ENCODE measurements at regions not wholly inside any gene's neighbourhood (a gene's known extent, or its start where the extent isn't known, plus 50 kb on each side); places are given as distances from the start of the nearest gene placed in this dataset.

- TF ChIP-seq CTCF (IDR thresholded peaks at IDR 0.05) = no peak
- Histone ChIP-seq H2AFZ (no peak overlapping the region), H3K9ac (no peak overlapping the region), H3K4me1 (no peaks in the 10 kb centered on the region), H3K79me2 (no peaks in the 10 kb centered on the region), H3K4me2 (ENCODE audit: low read length) (no peak overlapping the region), H3K4me3 (ENCODE audit: low read depth, low read length) (no peak overlapping the region), H3K9me3 (ENCODE audit: control insufficient read depth, low read length) (no peaks in the 10 kb centered on the region), H3K36me3 (ENCODE audit: control insufficient read depth, insufficient read depth, low read length) (no peaks in the 10 kb centered on the region), H3K27me3 (ENCODE audit: control insufficient read depth, insufficient read depth, low read length) (no peaks in the 10 kb centered on the region), H3K27ac (no peak overlapping the region)
These were observed 340.7 kb upstream of the CBLB start for GRCh38 chr3:106209482-106209881.

GRCh38 chr3:106210923-106211322, 342.1 kb upstream of the CBLB start:
- Histone ChIP-seq H3K27ac (no peak overlapping the region), H3K79me2 (no peaks in the 10 kb centered on the region), H2AFZ (no peak overlapping the region), H3K9me3 (ENCODE audit: control insufficient read depth, low read length) (no peaks in the 10 kb centered on the region), H3K4me3 (ENCODE audit: low read depth, low read length) (no peak overlapping the region), H3K9ac (no peak overlapping the region), H3K4me1 (no peaks in the 10 kb centered on the region), H3K4me2 (ENCODE audit: low read length) (no peak overlapping the region), H3K36me3 (ENCODE audit: control insufficient read depth, insufficient read depth, low read length) (no peaks in the 10 kb centered on the region), H3K27me3 (ENCODE audit: control insufficient read depth, insufficient read depth, low read length) (no peaks in the 10 kb centered on the region)
- TF ChIP-seq CTCF (IDR thresholded peaks at IDR 0.05) = no peak

- H2AFZ ChIP-seq = no peak overlapping the region
- no peaks in the 10 kb centered on the region for H3K4me1 ChIP-seq
- no peak for TF ChIP-seq CTCF (IDR thresholded peaks at IDR 0.05)
- H3K4me3 ChIP-seq (ENCODE audit: low read depth, low read length) = no peak overlapping the region
- H3K36me3 ChIP-seq (ENCODE audit: control insufficient read depth, insufficient read depth, low read length) = no peaks in the 10 kb centered on the region
- H3K27ac ChIP-seq = no peak overlapping the region
- no peaks in the 10 kb centered on the region for H3K27me3 ChIP-seq (ENCODE audit: control insufficient read depth, insufficient read depth, low read length)
- H3K9ac ChIP-seq = no peak overlapping the region
- H3K79me2 ChIP-seq = no peaks in the 10 kb centered on the region
- H3K4me2 ChIP-seq (ENCODE audit: low read length) = no peak overlapping the region
- no peaks in the 10 kb centered on the region for H3K9me3 ChIP-seq (ENCODE audit: control insufficient read depth, low read length)
These were observed 343.9 kb upstream of the CBLB start for GRCh38 chr3:106212665-106213222.

- H3K79me2 ChIP-seq = no peaks in the 10 kb centered on the region
- H3K36me3 ChIP-seq (ENCODE audit: control insufficient read depth, insufficient read depth, low read length) = no peaks in the 10 kb centered on the region
- no peak overlapping the region for H3K4me3 ChIP-seq (ENCODE audit: low read depth, low read length)
- H3K4me2 ChIP-seq (ENCODE audit: low read length) = no peak overlapping the region
- no peaks in the 10 kb centered on the region for H3K9me3 ChIP-seq (ENCODE audit: control insufficient read depth, low read length)
- H3K9ac ChIP-seq = no peak overlapping the region
- TF ChIP-seq CTCF (IDR thresholded peaks at IDR 0.05) = no peak
- no peak overlapping the region for H3K27ac ChIP-seq
- no peaks in the 10 kb centered on the region for H3K27me3 ChIP-seq (ENCODE audit: control insufficient read depth, insufficient read depth, low read length)
- no peak overlapping the region for H2AFZ ChIP-seq
- H3K4me1 ChIP-seq = no peaks in the 10 kb centered on the region
These were observed 345.1 kb upstream of the CBLB start for GRCh38 chr3:106213954-106214353.

- H3K79me2 ChIP-seq = no peaks in the 10 kb centered on the region
- TF ChIP-seq CTCF (IDR thresholded peaks at IDR 0.05) = no peak
These were observed 345.8 kb upstream of the CBLB start for GRCh38 chr3:106214641-106215040.

More at GRCh38 chr3:106214641-106215040, 345.8 kb upstream of the CBLB start:
- H3K4me2 ChIP-seq (ENCODE audit: low read length) = no peak overlapping the region
- no peak overlapping the region for H2AFZ ChIP-seq
- H3K27me3 ChIP-seq (ENCODE audit: control insufficient read depth, insufficient read depth, low read length) = no peaks in the 10 kb centered on the region
- no peaks in the 10 kb centered on the region for H3K36me3 ChIP-seq (ENCODE audit: control insufficient read depth, insufficient read depth, low read length)
- no peaks in the 10 kb centered on the region for H3K9me3 ChIP-seq (ENCODE audit: control insufficient read depth, low read length)
- H3K27ac ChIP-seq = no peak overlapping the region
- H3K4me1 ChIP-seq = no peaks in the 10 kb centered on the region
- no peak overlapping the region for H3K4me3 ChIP-seq (ENCODE audit: low read depth, low read length)
- H3K9ac ChIP-seq = no peak overlapping the region

All from parathyroid adenoma (tissue), 2 donors.